Naive thymus-derived CD8-positive, alpha-beta T cell (primary cell): ENCODE measurements at regions not wholly inside any gene's neighbourhood (a gene's known extent, or its start where the extent isn't known, plus 50 kb on each side); places are given as distances from the start of the nearest gene placed in this dataset.
"Not testable (repeated sequence)": the region's sequence is repeated elsewhere in the genome, so short reads cannot be mapped to it uniquely, and the experiment has no call there.

ENCODE experiments used
- ATAC-seq, 2 donors: fragments of 150-1000 bp; cut with Tn5 transposase in 1 of 2; sonication (Bioruptor Pico), chemical (Tn5 transposase) in 1 of 2; 1 replicate in 1 of 2; 2 replicates in 1 of 2; pipeline ENCODE4 v1.10.0; 2021; ENCODE audit warnings: mild to moderate bottlenecking in 2 of 2, moderate library complexity in 2 of 2
- POLR2A ChIA-PET: fragments of 350-600 bp; sonication (Branson Sonifier 250); formaldehyde crosslinking; loops from one replicate; lab custom pipeline; 2021; ENCODE audit warnings: antibody characterized with exemption; lab: Charles Lee
- DNase-seq, 10 donors: peaks; one replicate each; pipeline versions ENCODE4 v3.0.0 to v3.0.0-alpha.2; 2020 to 2022
- H3K27ac Mint-ChIP-seq, 10 donors: one replicate each; pipeline ENCODE4 v1.8.0; 2020 to 2022; ENCODE audit warnings: mild to moderate bottlenecking in 10 of 10, mixed read lengths in 10 of 10, moderate library complexity in 4 of 10, inconsistent platforms in 1 of 10
- H3K27me3 Mint-ChIP-seq, 5 donors: one replicate each; pipeline ENCODE4 v1.8.0; 2021 to 2022; ENCODE audit warnings: mixed read lengths in 5 of 5
- H3K36me3 Mint-ChIP-seq, 3 donors: one replicate each; pipeline ENCODE4 v1.8.0; 2020 to 2022; ENCODE audit warnings: mixed read lengths in 3 of 3, mild to moderate bottlenecking in 2 of 3, inconsistent platforms in 1 of 3
- H3K4me1 Mint-ChIP-seq, 4 donors: one replicate each; pipeline ENCODE4 v1.8.0; 2021 to 2022; ENCODE audit warnings: mixed read lengths in 4 of 4
- H3K4me3 Mint-ChIP-seq, 10 donors: one replicate each; pipeline ENCODE4 v1.8.0; 2020 to 2022; ENCODE audit warnings: mild to moderate bottlenecking in 10 of 10, mixed read lengths in 10 of 10, moderate library complexity in 6 of 10, inconsistent platforms in 1 of 10
- H3K9me3 Mint-ChIP-seq, 9 donors: one replicate each; pipeline ENCODE4 v1.8.0; 2020 to 2022; ENCODE audit warnings: mixed read lengths in 9 of 9, mild to moderate bottlenecking in 3 of 9, inconsistent platforms in 1 of 9, moderate library complexity in 1 of 9

DNA sequence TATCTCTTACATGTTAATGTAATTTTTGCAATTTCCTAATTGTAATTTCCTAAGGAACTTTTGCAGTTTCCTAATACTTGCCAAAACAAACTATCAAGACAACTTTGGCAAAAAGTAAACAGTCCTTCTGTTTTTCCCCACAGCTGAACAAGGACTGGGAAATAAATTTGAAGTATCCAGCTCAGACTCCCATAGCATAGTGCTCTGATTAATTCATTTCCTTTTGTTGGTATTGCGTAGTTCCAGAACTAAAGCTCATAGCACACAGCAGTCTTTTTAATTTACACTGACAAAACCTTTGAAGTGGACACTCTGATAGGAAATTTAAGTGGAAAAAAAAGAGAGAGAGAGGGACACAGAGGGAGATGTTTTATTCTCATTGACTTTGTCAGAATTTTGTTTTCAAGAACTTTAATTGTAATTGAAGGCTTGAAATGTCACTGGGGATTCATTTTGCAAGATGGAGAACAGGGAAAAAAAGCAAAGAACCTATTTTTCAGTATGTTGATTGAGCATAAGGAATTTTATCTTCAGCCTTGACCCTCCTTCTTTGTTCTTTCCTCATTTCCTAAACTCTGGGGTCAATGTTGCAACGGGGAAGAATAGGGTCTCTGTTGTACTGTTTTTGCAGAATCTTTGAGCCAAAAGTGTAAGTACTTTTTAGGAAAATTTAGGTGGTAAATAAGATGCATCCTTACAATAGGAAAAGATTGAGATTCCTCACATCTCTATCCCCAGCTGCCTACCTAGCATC is 232.2 kb upstream of the NPSR1 start:
- DNase-seq: no peak
- ATAC-seq: no peak
- Mint-ChIP-seq H3K36me3 (peaks cover 0 to 2% (median 0%) of the 10 kb centered on the region in 3 donors), H3K9me3 (peaks cover 0 to 12% (median 3%) of the 10 kb centered on the region in 9 donors), H3K27me3 (peaks cover 0 to 2% (median 0%) of the 10 kb centered on the region in 5 donors), H3K4me1 (no peaks in the 10 kb centered on the region), H3K27ac (no peak overlapping the region), H3K4me3 (no peak overlapping the region)
- POLR2A ChIA-PET: no interaction called here

DNA sequence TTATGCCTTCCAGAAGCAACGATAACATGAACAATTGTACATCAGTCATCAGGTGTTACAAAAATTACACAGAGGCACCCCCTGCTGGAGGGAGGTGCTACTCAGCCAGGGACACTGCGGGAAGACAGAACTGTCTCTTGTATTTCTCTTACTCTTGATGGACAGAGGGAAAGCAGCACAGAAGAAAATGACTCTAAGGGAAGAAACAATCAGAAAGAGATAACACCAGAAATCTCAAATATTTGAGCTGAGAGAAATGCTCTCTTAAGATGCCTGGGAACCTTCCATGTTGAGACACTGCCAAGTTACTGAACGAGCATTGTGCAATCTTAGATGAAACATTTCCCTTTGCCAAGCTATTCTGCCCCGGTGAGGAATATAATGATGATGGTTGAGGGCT is 227.6 kb upstream of the NPSR1 start:
- peaks cover 0 to 43% (median 15%) of the 10 kb centered on the region in 9 donors for H3K9me3 Mint-ChIP-seq
- no peak overlapping the region for H3K4me3 Mint-ChIP-seq

DNA sequence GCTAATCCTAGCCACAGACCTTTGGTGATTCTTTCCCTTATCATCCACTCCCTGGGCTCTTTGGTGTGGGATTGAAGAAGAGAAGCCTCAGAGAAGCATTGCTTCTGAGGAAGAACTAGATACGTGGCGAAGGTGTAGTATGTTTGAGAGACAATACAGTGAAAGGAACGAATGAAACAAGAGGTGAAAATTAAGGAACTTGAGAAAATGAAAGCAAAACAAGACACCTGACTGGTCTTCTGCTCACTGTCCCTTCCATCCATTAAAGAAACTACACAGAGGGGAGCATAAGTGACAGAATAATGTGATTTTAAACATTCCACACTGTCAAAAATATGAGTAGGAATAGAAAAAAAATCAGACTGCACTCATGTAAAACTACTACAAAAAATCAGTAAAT is 219.6 kb upstream of the NPSR1 start:
- Mint-ChIP-seq H3K4me1 (no peaks in the 10 kb centered on the region), H3K27ac (no peak overlapping the region), H3K36me3 (no peaks in the 10 kb centered on the region), H3K9me3 (peaks cover 7 to 24% (median 12%) of the 10 kb centered on the region in 9 donors), H3K4me3 (no peak overlapping the region), H3K27me3 (no peaks in the 10 kb centered on the region)
- ATAC-seq (no peak), DNase-seq (no peak)
- POLR2A ChIA-PET: no interaction called here

More for the DNA sequence above, 227.6 kb upstream of the NPSR1 start:
- H3K27ac Mint-ChIP-seq: no peak overlapping the region
- POLR2A ChIA-PET: no interaction called here
- H3K27me3 Mint-ChIP-seq: peaks cover 0 to 5% (median 0%) of the 10 kb centered on the region in 5 donors
- peaks cover 0 to 5% (median 0%) of the 10 kb centered on the region in 3 donors for H3K36me3 Mint-ChIP-seq
- H3K4me1 Mint-ChIP-seq: no peaks in the 10 kb centered on the region
- no peak for ATAC-seq
- DNase-seq: no peak

DNA sequence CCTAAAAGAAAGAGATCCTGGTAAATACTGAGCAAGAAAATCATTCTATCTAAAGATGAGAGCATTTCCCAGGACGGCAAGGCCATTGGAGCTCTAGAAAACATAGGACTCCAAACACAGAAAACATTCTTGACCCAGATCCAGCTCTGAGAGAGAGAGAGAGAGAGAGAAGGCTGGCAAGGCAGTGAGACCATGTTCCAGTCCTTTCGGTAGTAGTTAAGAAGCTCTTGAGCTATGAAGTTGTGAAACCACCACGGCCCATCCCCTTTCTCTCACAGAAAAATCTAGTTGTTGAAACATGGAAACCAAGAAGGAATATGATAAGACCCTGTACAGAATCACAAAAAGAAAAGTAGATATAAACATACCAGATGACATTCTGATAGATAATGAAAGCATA is 212.4 kb upstream of the NPSR1 start:
- POLR2A ChIA-PET: no interaction called here
- DNase-seq (no peak), ATAC-seq (no peak)
- H3K36me3 Mint-ChIP-seq: no peaks in the 10 kb centered on the region
- peaks cover 0 to 2% (median 0%) of the 10 kb centered on the region in 4 donors for H3K4me1 Mint-ChIP-seq
- H3K27me3 Mint-ChIP-seq: no peaks in the 10 kb centered on the region
- H3K27ac Mint-ChIP-seq: no peak overlapping the region
- peaks cover 5 to 39% (median 10%) of the 10 kb centered on the region in 9 donors for H3K9me3 Mint-ChIP-seq
- H3K4me3 Mint-ChIP-seq: no peak overlapping the region

DNA sequence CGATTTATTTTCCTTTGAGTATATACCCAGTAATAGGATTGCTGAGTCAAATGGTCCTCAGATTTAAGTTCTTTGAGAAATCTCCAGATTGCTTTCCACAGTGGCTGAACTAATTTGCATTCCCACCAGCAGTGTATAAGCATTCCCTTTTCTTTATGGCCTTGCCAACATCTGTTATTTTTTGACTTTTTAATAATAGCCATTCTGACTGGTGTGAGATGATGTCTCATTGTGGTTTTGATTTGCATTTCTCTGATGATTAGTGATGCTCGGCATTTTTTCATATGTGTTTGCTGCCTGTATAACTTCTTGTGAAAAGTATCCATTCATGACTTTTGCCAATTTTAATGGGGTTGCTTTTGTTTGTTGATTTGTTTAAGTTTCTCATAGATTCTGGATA is 209.5 kb upstream of the NPSR1 start:
- ATAC-seq, H3K36me3 Mint-ChIP-seq, H3K27me3 Mint-ChIP-seq, H3K27ac Mint-ChIP-seq, DNase-seq, H3K4me3 Mint-ChIP-seq, H3K4me1 Mint-ChIP-seq, POLR2A ChIA-PET: not testable (repeated sequence)
- H3K9me3 Mint-ChIP-seq: peaks cover 3 to 50% (median 10%) of the 10 kb centered on the region in 9 donors

DNA sequence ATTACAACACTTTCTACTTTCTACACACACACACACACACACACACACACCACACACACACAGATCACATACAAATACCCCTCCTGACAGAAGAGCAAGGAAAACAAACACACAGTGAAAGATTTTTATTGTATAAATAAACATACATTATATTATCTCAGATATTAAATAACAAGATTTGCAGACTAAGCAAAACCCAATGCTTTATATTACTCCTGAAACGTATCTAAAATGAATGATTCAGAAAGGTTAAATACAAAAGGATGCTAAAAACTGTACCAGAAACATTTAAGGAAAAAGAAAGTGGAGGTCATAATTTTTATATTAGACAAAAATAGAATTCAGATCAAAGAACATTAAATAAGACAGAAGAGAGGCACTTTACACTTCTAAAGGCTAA is 208.3 kb upstream of the NPSR1 start:
- no peaks in the 10 kb centered on the region for H3K36me3 Mint-ChIP-seq
- no peak overlapping the region for H3K27ac Mint-ChIP-seq
- H3K4me1 Mint-ChIP-seq: peaks cover 0 to 2% (median 0%) of the 10 kb centered on the region in 4 donors
- ATAC-seq: no peak
- peaks cover 0 to 44% (median 10%) of the 10 kb centered on the region in 9 donors for H3K9me3 Mint-ChIP-seq
- H3K27me3 Mint-ChIP-seq: no peaks in the 10 kb centered on the region
- POLR2A ChIA-PET: no interaction called here
- H3K4me3 Mint-ChIP-seq: no peak overlapping the region
- DNase-seq: no peak

DNA sequence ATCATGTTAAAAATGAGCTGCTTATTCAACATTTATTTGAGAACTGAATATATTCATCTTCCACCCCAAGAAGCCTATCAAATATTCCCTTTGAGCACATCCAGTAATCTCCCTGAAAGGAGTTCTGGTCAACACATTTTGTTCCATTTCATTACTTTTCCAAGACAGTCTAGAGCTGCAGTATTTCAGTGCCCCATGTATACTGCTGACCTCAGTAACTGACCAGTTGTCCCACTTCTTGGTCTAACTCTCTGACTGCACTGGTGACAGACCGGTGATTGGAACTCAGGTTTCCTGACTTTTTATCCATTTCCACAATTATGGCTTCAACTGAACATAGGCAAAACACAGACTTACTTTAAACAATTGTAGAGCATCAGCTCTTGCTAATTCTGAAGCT is 206.8 kb upstream of the NPSR1 start:
- ATAC-seq: no peak
- POLR2A ChIA-PET: no interaction called here
- no peak overlapping the region for H3K27ac Mint-ChIP-seq
- H3K36me3 Mint-ChIP-seq: no peaks in the 10 kb centered on the region
- H3K4me1 Mint-ChIP-seq: no peaks in the 10 kb centered on the region
- H3K27me3 Mint-ChIP-seq: no peaks in the 10 kb centered on the region
- peaks cover 2 to 30% (median 5%) of the 10 kb centered on the region in 9 donors for H3K9me3 Mint-ChIP-seq
- H3K4me3 Mint-ChIP-seq: no peak overlapping the region
- no peak for DNase-seq

- Mint-ChIP-seq H3K27ac (no peak overlapping the region), H3K27me3 (peaks cover 0 to under 1% (median 0%) of the 10 kb centered on the region in 5 donors), H3K36me3 (no peaks in the 10 kb centered on the region), H3K4me1 (no peaks in the 10 kb centered on the region), H3K4me3 (no peak overlapping the region), H3K9me3 (peaks cover 0 to 22% (median 7%) of the 10 kb centered on the region in 9 donors)
- POLR2A ChIA-PET: no interaction called here
- no peak for DNase-seq
- no peak for ATAC-seq
Observed at GRCh38 chr7:34451923-34452322, 206.1 kb upstream of the NPSR1 start.

DNA sequence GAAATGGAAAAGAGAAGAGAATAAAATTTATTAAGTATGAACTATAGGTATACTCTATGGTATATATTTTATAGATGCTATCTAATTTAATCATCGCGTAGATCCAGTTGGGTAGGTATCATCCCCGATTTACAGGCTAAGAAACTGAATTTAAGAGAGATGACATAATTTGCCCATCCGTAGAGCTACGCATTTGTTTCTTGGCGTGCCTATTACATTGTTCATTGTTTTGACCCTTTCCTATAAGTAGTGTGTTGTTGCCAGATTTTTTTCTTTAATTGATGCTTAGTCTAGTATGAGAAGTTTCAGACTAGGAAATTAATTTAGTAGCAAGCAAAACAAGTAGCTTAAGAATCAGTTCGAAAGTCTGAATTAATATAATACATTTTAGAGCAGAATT is 205.7 kb upstream of the NPSR1 start:
- Mint-ChIP-seq H3K36me3 (no peaks in the 10 kb centered on the region), H3K27me3 (peaks cover 0 to 2% (median 0%) of the 10 kb centered on the region in 5 donors), H3K27ac (no peak overlapping the region), H3K4me1 (no peaks in the 10 kb centered on the region), H3K9me3 (peaks cover 0 to 20% (median 6%) of the 10 kb centered on the region in 9 donors), H3K4me3 (no peak overlapping the region)
- ATAC-seq (no peak), DNase-seq (no peak)
- POLR2A ChIA-PET: no interaction called here

DNA sequence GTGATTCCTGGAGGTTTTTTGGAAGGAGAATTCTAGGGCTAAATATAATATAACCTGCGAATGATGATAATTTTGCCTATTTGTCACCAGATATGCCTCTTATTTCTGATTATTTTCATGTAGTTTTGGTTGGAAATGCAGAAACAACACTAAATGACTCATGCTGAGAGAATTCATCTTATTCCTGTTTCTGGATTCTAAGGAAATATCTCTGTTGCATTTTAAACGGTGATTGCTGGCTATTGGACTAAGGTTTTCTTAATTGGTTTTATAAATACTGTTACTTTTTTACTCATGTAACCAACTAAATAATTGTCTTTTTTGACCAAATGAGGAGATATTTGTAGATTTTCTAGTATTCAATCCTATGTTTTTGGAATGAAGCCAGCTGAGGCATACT is 204.9 kb upstream of the NPSR1 start:
- Mint-ChIP-seq H3K27ac (no peak overlapping the region), H3K36me3 (no peaks in the 10 kb centered on the region), H3K4me3 (no peak overlapping the region), H3K27me3 (peaks cover 0 to 2% (median 0%) of the 10 kb centered on the region in 5 donors), H3K4me1 (no peaks in the 10 kb centered on the region), H3K9me3 (peaks cover 0 to 18% (median 4%) of the 10 kb centered on the region in 9 donors)
- ATAC-seq: no peak
- no peak for DNase-seq
- POLR2A ChIA-PET: no interaction called here

DNA sequence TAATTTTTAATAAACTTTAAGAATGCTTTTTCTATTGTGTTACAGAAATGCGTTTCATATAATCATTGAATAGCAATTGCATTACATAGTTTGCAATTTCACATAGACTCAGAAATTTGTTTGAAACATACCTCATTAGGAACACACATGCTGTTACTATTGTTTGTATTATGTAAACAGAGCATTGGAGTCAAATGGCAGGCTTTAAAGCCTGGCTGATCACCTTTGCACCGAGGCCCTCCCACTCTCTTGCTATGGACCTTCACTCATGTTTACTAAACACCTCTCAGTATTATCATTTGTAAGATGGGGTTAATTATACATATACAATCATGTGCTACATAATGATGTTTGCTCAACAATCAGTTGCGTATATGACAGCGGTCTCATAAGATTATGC is 203.6 kb upstream of the NPSR1 start:
- H3K27me3 Mint-ChIP-seq: peaks cover 0 to 3% (median 0%) of the 10 kb centered on the region in 5 donors
- no peaks in the 10 kb centered on the region for H3K36me3 Mint-ChIP-seq
- no peaks in the 10 kb centered on the region for H3K4me1 Mint-ChIP-seq
- POLR2A ChIA-PET: no interaction called here
- ATAC-seq: no peak
- no peak overlapping the region for H3K4me3 Mint-ChIP-seq
- peaks cover 0 to 26% (median 4%) of the 10 kb centered on the region in 9 donors for H3K9me3 Mint-ChIP-seq
- H3K27ac Mint-ChIP-seq: no peak overlapping the region
- DNase-seq: no peak

DNA sequence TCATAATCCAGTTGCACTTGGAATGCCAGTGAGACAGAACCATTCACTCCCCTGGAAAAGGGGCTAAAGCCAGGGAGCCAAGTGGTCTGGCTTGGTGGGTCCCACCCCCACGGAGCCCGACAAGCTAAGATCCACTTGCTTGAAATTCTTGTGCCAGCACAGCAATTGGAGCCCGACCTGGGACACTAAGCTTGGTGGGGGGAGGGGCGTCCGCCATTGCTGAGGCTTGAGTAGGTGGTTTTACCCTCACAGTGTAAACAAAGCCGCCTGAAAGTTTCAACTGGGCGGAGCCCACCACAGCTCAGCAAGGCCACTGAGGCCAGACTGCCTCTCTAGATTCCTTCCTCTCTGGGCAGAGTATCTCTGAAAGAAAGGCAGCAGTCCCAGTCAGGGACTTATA is 200.7 kb upstream of the NPSR1 start:
- ATAC-seq (no peak), DNase-seq (no peak)
- POLR2A ChIA-PET: no interaction called here
- no peaks in the 10 kb centered on the region for H3K36me3 Mint-ChIP-seq
- peaks cover 0 to 5% (median 0%) of the 10 kb centered on the region in 5 donors for H3K27me3 Mint-ChIP-seq
- H3K27ac Mint-ChIP-seq: no peak overlapping the region
- H3K9me3 Mint-ChIP-seq: peaks cover 0 to 36% (median 8%) of the 10 kb centered on the region in 9 donors
- no peaks in the 10 kb centered on the region for H3K4me1 Mint-ChIP-seq
- no peak overlapping the region for H3K4me3 Mint-ChIP-seq

- Mint-ChIP-seq H3K36me3 (no peaks in the 10 kb centered on the region), H3K4me1 (no peaks in the 10 kb centered on the region), H3K4me3 (no peak overlapping the region), H3K9me3 (peaks cover 2 to 40% (median 16%) of the 10 kb centered on the region in 9 donors), H3K27ac (no peak overlapping the region), H3K27me3 (peaks cover 0 to 2% (median 0%) of the 10 kb centered on the region in 5 donors)
- DNase-seq: no peak
- POLR2A ChIA-PET: no interaction called here
- no peak for ATAC-seq
Observed at GRCh38 chr7:34463830-34464229, 194.2 kb upstream of the NPSR1 start.

DNA sequence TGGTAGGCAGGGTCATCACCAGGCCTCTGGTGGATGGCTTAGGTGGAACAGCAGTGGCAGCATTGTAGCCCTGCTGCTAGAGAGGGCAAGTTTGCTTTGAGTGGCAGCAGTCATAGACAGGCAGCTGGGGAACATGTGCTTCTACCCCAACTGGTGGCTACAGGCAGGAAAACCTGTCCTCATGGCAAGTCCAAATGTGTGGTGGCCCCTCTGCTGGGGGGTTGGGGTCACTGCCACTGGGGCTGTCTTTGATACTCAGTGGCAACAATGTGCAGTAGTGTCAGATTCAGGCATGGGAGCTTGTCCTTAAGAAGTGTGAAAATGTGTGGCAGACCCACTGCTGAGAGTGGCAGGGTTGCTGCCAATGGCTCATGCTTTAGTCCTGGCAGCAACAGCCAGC is 186.2 kb upstream of the NPSR1 start:
- no peak overlapping the region for H3K27ac Mint-ChIP-seq
- POLR2A ChIA-PET: no interaction called here
- H3K36me3 Mint-ChIP-seq: peaks cover 0 to 6% (median 0%) of the 10 kb centered on the region in 3 donors
- no peak overlapping the region for H3K4me3 Mint-ChIP-seq
- no peaks in the 10 kb centered on the region for H3K4me1 Mint-ChIP-seq
- H3K9me3 Mint-ChIP-seq: peaks cover 16 to 39% (median 24%) of the 10 kb centered on the region in 9 donors
- ATAC-seq: no peak
- no peaks in the 10 kb centered on the region for H3K27me3 Mint-ChIP-seq
- DNase-seq: no peak
